Fibroblast of the aortic adventitia (primary cell): ENCODE measurements at regions not wholly inside any gene's neighbourhood (a gene's known extent, or its start where the extent isn't known, plus 50 kb on each side); places are given as distances from the start of the nearest gene placed in this dataset.

Source experiments
- DNase-seq: peaks from one replicate; pipeline ENCODE4 v3.0.0-alpha.2; 2010; ENCODE audit warnings: low read depth
- H3K4me3 ChIP-seq: 2 replicates; pipeline ENCODE4 v1.5.1; 2011; ENCODE audit warnings: low read depth, mild to moderate bottlenecking, control low read depth, low read length, moderate library complexity
- CTCF ChIP-seq: IDR thresholded peaks from 2 replicates; pipeline ENCODE4 v1.5.1; 2011; ENCODE audit warnings: mild to moderate bottlenecking, low read length, control low read depth, inconsistent platforms; ENCODE audit not compliant: insufficient read depth

GRCh38 chr6:91961236-91961635 is 1374.4 kb upstream of the MAP3K7 start:
- no peak for DNase-seq
- no peak for TF ChIP-seq CTCF
- H3K4me3 ChIP-seq, result no peak overlapping the region

- H3K4me3 ChIP-seq, result no peak overlapping the region
- no peak for DNase-seq
- TF ChIP-seq CTCF, result no peak
Observed at GRCh38 chr6:91941838-91942237, 1355.0 kb upstream of the MAP3K7 start.

- DNase-seq, result no peak
- TF ChIP-seq CTCF, result no peak
- no peak overlapping the region for H3K4me3 ChIP-seq
Observed at GRCh38 chr6:91940801-91941200, 1353.9 kb upstream of the MAP3K7 start.

GRCh38 chr6:91926827-91927226 is 1340.0 kb upstream of the MAP3K7 start:
- no peak for DNase-seq
- no peak for TF ChIP-seq CTCF
- H3K4me3 ChIP-seq, result no peak overlapping the region

GRCh38 chr6:91926361-91926760 is 1339.5 kb upstream of the MAP3K7 start:
- TF ChIP-seq CTCF, result no peak
- no peak for DNase-seq
- H3K4me3 ChIP-seq, result no peak overlapping the region

GRCh38 chr6:91911945-91912344 is 1325.1 kb upstream of the MAP3K7 start:
- H3K4me3 ChIP-seq, result no peak overlapping the region
- TF ChIP-seq CTCF, result no peak
- no peak for DNase-seq

- H3K4me3 ChIP-seq, result no peak overlapping the region
- no peak for TF ChIP-seq CTCF
- DNase-seq, result no peak
Observed at GRCh38 chr6:91904586-91905164, 1317.8 kb upstream of the MAP3K7 start.
